H1 (cell line): ENCODE measurements at regions not wholly inside any gene's neighbourhood (a gene's known extent, or its start where the extent isn't known, plus 50 kb on each side); places are given as distances from the start of the nearest gene placed in this dataset.

Experiments used
- CTCF ChIA-PET: fragments of 300-600 bp; sonication (Branson Sonifier 250); formaldehyde crosslinking; loops from one replicate; lab custom pipeline; 2021; ENCODE audit not compliant: partially characterized antibody; lab: Charles Lee
- POLR2A ChIA-PET: fragments of 300-600 bp; sonication (Branson Sonifier 250); formaldehyde crosslinking; loops from one replicate; lab custom pipeline; 2021; ENCODE audit warnings: inconsistent platforms; ENCODE audit not compliant: partially characterized antibody; lab: Charles Lee
- DNase-seq, 2 experiments: peaks; one replicate each; pipeline versions ENCODE4 v3.0.0 to v3.0.0-alpha.2; 2010 to 2022; ENCODE audit warnings: low spot score in 2 of 2, low read depth in 1 of 2, mixed read lengths in 1 of 2
- FAIRE-seq: peaks from 2 replicates; lab custom pipeline; 2011; peaks lifted over from hg19 to GRCh38; lab: Jason Lieb, UNC
- H2AFZ ChIP-seq: 2 replicates; pipeline ENCODE4 v1.8.1; 2012; ENCODE audit warnings: low read length, inconsistent platforms
- H2AK5ac ChIP-seq: 2 replicates; pipeline ENCODE4 v1.6.1; 2013; ENCODE audit warnings: low read depth, low read length
- H2BK120ac ChIP-seq: replicated peaks from 2 replicates; pipeline ENCODE3; 2013; ENCODE audit warnings: low read depth, low read length, inconsistent platforms
- H2BK12ac ChIP-seq: 2 replicates; pipeline ENCODE4 v1.6.1; 2013; ENCODE audit warnings: low read depth, low read length
- H2BK15ac ChIP-seq: 2 replicates; pipeline ENCODE4 v1.6.1; 2013; ENCODE audit warnings: low read length
- H2BK20ac ChIP-seq: 2 replicates; pipeline ENCODE4 v1.6.1; 2013; ENCODE audit warnings: low read length
- H2BK5ac ChIP-seq: 2 replicates; pipeline ENCODE4 v1.6.1; 2013; ENCODE audit warnings: low read depth, low read length
- H3K14ac ChIP-seq: 2 replicates; pipeline ENCODE4 v1.6.1; 2013; ENCODE audit warnings: inconsistent platforms; ENCODE audit not compliant: insufficient read length
- H3K18ac ChIP-seq: 2 replicates; pipeline ENCODE4 v1.6.1; 2013; ENCODE audit warnings: low read length; ENCODE audit errors: extremely low read depth
- H3K23ac ChIP-seq: 2 replicates; pipeline ENCODE4 v1.6.1; 2013; ENCODE audit warnings: inconsistent platforms; ENCODE audit not compliant: insufficient read length
- H3K23me2 ChIP-seq: 2 replicates; pipeline ENCODE4 v1.6.1; 2013; ENCODE audit warnings: low read depth, low read length
- H3K27ac ChIP-seq: 2 replicates; pipeline ENCODE4 v1.6.1; 2011; ENCODE audit warnings: low read depth, low read length, inconsistent platforms
- H3K27me3 ChIP-seq, 4 experiments: replicated peaks in 1 of 4; 1 replicate in 1 of 4; 2 replicates in 3 of 4; pipeline versions ENCODE4 v1.6.1 to v1.8.1; 2011 to 2013; ENCODE audit warnings: low read length in 3 of 4, mild to moderate bottlenecking in 3 of 4, inconsistent platforms in 2 of 4, mixed read lengths in 2 of 4, moderate library complexity in 1 of 4; ENCODE audit not compliant: control insufficient read depth in 3 of 4, insufficient read depth in 3 of 4; ENCODE audit errors: extremely low read depth in 1 of 4
- H3K36me3 ChIP-seq, 4 experiments: 2 replicates each; pipeline versions ENCODE4 v1.6.1 to v1.8.1; 2011 to 2013; ENCODE audit warnings: mild to moderate bottlenecking in 4 of 4, low read length in 3 of 4, moderate library complexity in 2 of 4, control low read depth in 1 of 4, inconsistent platforms in 1 of 4; ENCODE audit not compliant: insufficient read depth in 4 of 4, control insufficient read depth in 2 of 4
- H3K4ac ChIP-seq: replicated peaks from 2 replicates; pipeline ENCODE3; 2013; ENCODE audit warnings: low read length, low read depth, mixed read lengths, inconsistent platforms; ENCODE audit not compliant: insufficient read length
- H3K4me1 ChIP-seq, 4 experiments: replicated peaks in 1 of 4; 1 replicate in 1 of 4; 2 replicates in 3 of 4; pipeline versions ENCODE4 v1.6.1 to v1.8.1; 2011 to 2013; ENCODE audit warnings: low read length in 3 of 4, inconsistent platforms in 2 of 4, mixed read lengths in 1 of 4; ENCODE audit not compliant: insufficient read depth in 4 of 4, control insufficient read depth in 3 of 4
- H3K4me2 ChIP-seq, 2 experiments: 2 replicates each; pipeline versions ENCODE4 v1.6.1 to v1.8.1; 2011 to 2013; ENCODE audit warnings: low read depth in 2 of 2, low read length in 2 of 2, control low read depth in 1 of 2, inconsistent platforms in 1 of 2, mild to moderate bottlenecking in 1 of 2; ENCODE audit not compliant: insufficient read depth in 1 of 2
- H3K4me3 ChIP-seq, 4 experiments: fragments of 200-600, 300-600 bp in 1 of 4; sonication (generic), shearing (Covaris generic), sonication (Bioruptor Twin) in 1 of 4; 2 replicates each; pipeline versions ENCODE4 v1.5.1 to v1.8.1; 2011 to 2016; ENCODE audit warnings: low read length in 4 of 4, low read depth in 3 of 4, control low read depth in 2 of 4, inconsistent platforms in 2 of 4, mild to moderate bottlenecking in 2 of 4, mixed read lengths in 1 of 4, moderate library complexity in 1 of 4; ENCODE audit not compliant: insufficient read depth in 2 of 4; ENCODE audit errors: extremely low read depth in 1 of 4
- H3K56ac ChIP-seq: replicated peaks from 2 replicates; pipeline ENCODE3; 2013; ENCODE audit warnings: low read depth, mild to moderate bottlenecking, mixed read lengths, low read length, inconsistent platforms; ENCODE audit not compliant: insufficient read length
- H3K79me1 ChIP-seq: 2 replicates; pipeline ENCODE4 v1.6.1; 2013; ENCODE audit warnings: low read depth, low read length, control low read depth
- H3K79me2 ChIP-seq, 2 experiments: 2 replicates each; pipeline versions ENCODE4 v1.6.1 to v1.8.1; 2012 to 2013; ENCODE audit warnings: low read length in 2 of 2, mild to moderate bottlenecking in 2 of 2, inconsistent platforms in 1 of 2; ENCODE audit not compliant: insufficient read depth in 2 of 2, control insufficient read depth in 1 of 2
- H3K9ac ChIP-seq, 4 experiments: replicated peaks in 1 of 4; 1 replicate in 1 of 4; 2 replicates in 3 of 4; pipeline versions ENCODE4 v1.6.1 to v1.8.1; 2011 to 2013; ENCODE audit warnings: low read depth in 3 of 4, low read length in 3 of 4, control low read depth in 2 of 4, mild to moderate bottlenecking in 2 of 4, moderate library complexity in 2 of 4, inconsistent platforms in 1 of 4; ENCODE audit errors: extremely low read depth in 1 of 4
- H3K9me3 ChIP-seq, 2 experiments: 2 replicates each; pipeline versions ENCODE4 v1.6.1 to v1.8.1; 2012 to 2013; ENCODE audit warnings: mild to moderate bottlenecking in 2 of 2, moderate library complexity in 2 of 2, control low read depth in 1 of 2, inconsistent platforms in 1 of 2, low read depth in 1 of 2, low read length in 1 of 2, mixed read lengths in 1 of 2; ENCODE audit not compliant: insufficient read depth in 2 of 2
- H4K20me1 ChIP-seq, 2 experiments: replicated peaks in 1 of 2; 2 replicates each; pipeline versions ENCODE3 to v1.8.1; 2011 to 2013; ENCODE audit warnings: inconsistent platforms in 2 of 2, low read length in 2 of 2, mild to moderate bottlenecking in 1 of 2; ENCODE audit not compliant: insufficient read depth in 2 of 2, control insufficient read depth in 1 of 2
- H4K5ac ChIP-seq: 2 replicates; pipeline ENCODE4 v1.6.1; 2013; ENCODE audit warnings: low read length, low read depth, mixed read lengths, inconsistent platforms; ENCODE audit not compliant: insufficient read length
- H4K8ac ChIP-seq: 2 replicates; pipeline ENCODE4 v1.8.0; 2013; ENCODE audit warnings: mild to moderate bottlenecking, moderate library complexity, low read length, inconsistent platforms; ENCODE audit not compliant: insufficient read depth; ENCODE audit errors: extremely low read depth
- H4K91ac ChIP-seq: replicated peaks from 2 replicates; pipeline ENCODE3; 2013; ENCODE audit warnings: low read length, mixed read lengths, inconsistent platforms; ENCODE audit not compliant: insufficient read length
- ASH2L ChIP-seq: fragments of 200-600, 300-600 bp; sonication (generic); IDR thresholded peaks from one replicate; pipeline ENCODE4 v1.7.1; 2017; ENCODE audit warnings: low read length
- CEBPB ChIP-seq: IDR thresholded peaks from 2 replicates; pipeline ENCODE4 v1.6.1; 2012; ENCODE audit warnings: low read depth, low read length
- KDM5A ChIP-seq: fragments of 200-600 bp; IDR thresholded peaks from 2 replicates; pipeline ENCODE4 v1.7.1; 2012; ENCODE audit warnings: mild to moderate bottlenecking, low read length, inconsistent platforms, mixed read lengths
- NRF1 ChIP-seq: IDR thresholded peaks from 2 replicates; pipeline ENCODE4 v1.6.1; 2011; ENCODE audit warnings: mild to moderate bottlenecking, low read depth, low read length, improper control_type of control experiment
- TEAD4 ChIP-seq: IDR thresholded peaks from 2 replicates; pipeline ENCODE4 v1.6.1; 2012; ENCODE audit warnings: low read depth, low read length, inconsistent platforms, mixed read lengths
- WGBS, 2 experiments: shearing (Covaris generic) in 1 of 2; methylation state at CpG; one replicate each; pipeline versions ENCODE4 v1.1.6 to v1.1.7; 2013 to 2015; ENCODE audit warnings: low lambda C conversion rate in 2 of 2, mixed read lengths in 2 of 2, inconsistent platforms in 1 of 2, low coverage in 1 of 2, missing lambda C conversion rate in 1 of 2; ENCODE audit not compliant: insufficient replicate concordance in 2 of 2, insufficient coverage in 1 of 2, insufficient read length in 1 of 2; ENCODE audit errors: extremely low coverage in 1 of 2, missing lambda C conversion rate in 1 of 2; 5-methylcytosine and 5-hydroxymethylcytosine counted together

GRCh38 chr1:212186427-212187207 lies 98.6 kb upstream of the PPP2R5A start:
- Histone ChIP-seq H2BK12ac (no peak overlapping the region), H2AK5ac (no peak overlapping the region), H4K91ac (no peak overlapping the region), H3K4ac (no peak overlapping the region), H3K14ac (no peak overlapping the region), H3K79me2 (no peaks in the 10 kb centered on the region), H3K27me3 (no peaks in the 10 kb centered on the region), H3K79me1 (no peaks in the 10 kb centered on the region), H2BK15ac (no peak overlapping the region), H2BK5ac (no peak overlapping the region), H2BK20ac (no peak overlapping the region), H4K5ac (no peak overlapping the region), H3K4me1 (no peaks in the 10 kb centered on the region), H3K23ac (no peak overlapping the region), H3K18ac (no peak overlapping the region), H2AFZ (no peak overlapping the region), H3K4me2 (no peak overlapping the region), H3K4me3 (no peak overlapping the region), H4K20me1 (no peaks in the 10 kb centered on the region), H3K9me3 (peaks cover 0 to 4% of the 10 kb centered on the region in 2 experiments; a peak in 1 of 4 replicates), H2BK120ac (no peak overlapping the region), H3K9ac (no peak overlapping the region), H3K36me3 (no peaks in the 10 kb centered on the region), H3K23me2 (no peaks in the 10 kb centered on the region), H4K8ac (no peak overlapping the region), H3K27ac (no peak overlapping the region), H3K56ac (no peak overlapping the region)
- CTCF ChIA-PET = no interaction called here
- POLR2A ChIA-PET = no interaction called here
- DNase-seq (no peak), FAIRE-seq (no peak)
- TF ChIP-seq NRF1 (no peak), TEAD4 (no peak), CEBPB (no peak), ASH2L (no peak), KDM5A (no peak)
- WGBS, 2 experiments = 86% methylated on average over 8 of the region's 8 CpGs; no CpG with 5 or more reads in 1 of the 2 experiments
